GM21526 (cell line): ENCODE measurements at regions not wholly inside any gene's neighbourhood (a gene's known extent, or its start where the extent isn't known, plus 50 kb on each side); places are given as distances from the start of the nearest gene placed in this dataset.

ENCODE experiments used
- ATAC-seq: cut with Tn5 transposase; IDR thresholded peaks from one replicate; pipeline ENCODE4 v1.9.1; 2021; ENCODE audit warnings: moderate library complexity; ENCODE audit not compliant: unreplicated experiment, low FRiP score

DNA sequence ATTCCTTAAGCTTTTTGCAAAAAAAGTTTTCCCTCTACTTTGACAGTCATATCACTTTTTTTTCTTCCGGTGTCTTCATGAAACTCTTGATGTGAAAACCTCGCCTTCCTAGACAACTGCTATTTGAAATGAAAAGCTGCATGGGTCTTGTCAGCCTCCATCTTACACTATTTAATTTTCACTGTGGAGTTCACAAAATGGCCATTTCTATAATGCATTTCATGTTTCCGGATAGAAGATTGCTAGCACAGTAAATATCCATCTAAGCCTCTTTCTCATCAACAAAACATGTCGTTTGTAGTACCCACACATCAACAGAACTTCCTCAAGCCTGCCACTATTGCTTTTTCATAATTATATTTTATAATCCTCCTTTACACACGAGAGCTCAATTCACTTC is 204.9 kb upstream of the ID4 start:
- no peak for ATAC-seq

- ATAC-seq, result no peak
Measured at GRCh38 chr6:19632786-19633185, 204.4 kb upstream of the ID4 start.

GRCh38 chr6:19635728-19636127 is 201.4 kb upstream of the ID4 start:
- ATAC-seq, result no peak

GRCh38 chr6:19637010-19637409 is 200.2 kb upstream of the ID4 start:
- ATAC-seq, result no peak

DNA sequence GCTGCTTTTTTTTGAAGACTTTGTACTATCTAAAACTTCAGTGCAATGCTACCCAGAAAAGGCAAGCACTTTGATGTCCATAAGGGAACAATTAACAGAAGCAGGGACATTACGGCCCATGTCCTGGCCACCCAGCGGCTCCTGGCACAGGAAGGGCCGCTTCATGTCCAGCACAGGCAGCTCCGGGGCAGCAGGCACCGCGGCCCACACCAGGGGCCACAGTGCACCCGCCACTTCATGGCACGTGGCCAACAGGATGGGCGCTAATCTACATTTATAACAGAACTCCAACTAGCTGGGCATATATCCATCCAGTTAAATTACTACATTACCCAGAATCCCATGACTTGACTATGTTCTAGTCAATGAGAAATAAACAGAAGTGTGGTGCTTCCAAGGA is 198.2 kb upstream of the ID4 start:
- no peak for ATAC-seq

DNA sequence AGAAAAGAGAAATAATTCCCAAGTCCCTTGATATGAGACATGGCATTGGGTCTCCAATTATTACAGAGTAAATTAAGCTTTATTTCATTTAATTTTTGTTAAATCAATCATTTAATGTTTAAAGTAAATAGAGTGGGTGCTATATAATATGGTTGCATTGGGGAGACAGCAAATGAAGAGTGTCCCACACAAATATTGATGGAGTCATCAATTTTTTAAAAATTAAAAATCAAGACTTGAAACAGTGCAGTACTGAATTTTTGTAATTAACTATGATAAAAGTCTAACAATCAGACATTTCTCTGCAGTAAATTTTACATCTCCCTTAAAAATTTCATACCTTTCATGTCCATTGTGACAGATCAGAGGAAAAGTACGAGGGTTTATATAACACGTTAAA is 193.9 kb upstream of the ID4 start:
- ATAC-seq, result no peak

DNA sequence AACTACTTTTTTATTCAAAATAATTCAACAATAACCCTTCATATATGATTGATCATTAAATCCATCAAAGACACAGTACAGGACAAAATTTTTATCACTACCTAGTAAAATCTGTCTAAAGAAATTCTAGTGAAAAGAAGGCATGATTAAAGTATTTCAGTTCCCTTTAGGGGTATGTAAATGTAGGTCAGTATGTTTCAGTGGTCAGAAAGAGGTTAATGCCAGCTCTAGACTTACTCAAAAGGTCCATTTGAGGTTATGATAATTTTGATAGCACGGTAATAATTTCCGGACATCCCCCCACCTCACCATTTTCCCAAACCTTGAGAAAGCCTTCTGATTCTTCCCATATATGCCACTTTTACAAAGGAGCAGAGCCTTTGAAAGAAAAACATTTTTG is 193.5 kb upstream of the ID4 start:
- ATAC-seq, result no peak

GRCh38 chr6:19655744-19656143 is 181.4 kb upstream of the ID4 start:
- ATAC-seq, result no peak

DNA sequence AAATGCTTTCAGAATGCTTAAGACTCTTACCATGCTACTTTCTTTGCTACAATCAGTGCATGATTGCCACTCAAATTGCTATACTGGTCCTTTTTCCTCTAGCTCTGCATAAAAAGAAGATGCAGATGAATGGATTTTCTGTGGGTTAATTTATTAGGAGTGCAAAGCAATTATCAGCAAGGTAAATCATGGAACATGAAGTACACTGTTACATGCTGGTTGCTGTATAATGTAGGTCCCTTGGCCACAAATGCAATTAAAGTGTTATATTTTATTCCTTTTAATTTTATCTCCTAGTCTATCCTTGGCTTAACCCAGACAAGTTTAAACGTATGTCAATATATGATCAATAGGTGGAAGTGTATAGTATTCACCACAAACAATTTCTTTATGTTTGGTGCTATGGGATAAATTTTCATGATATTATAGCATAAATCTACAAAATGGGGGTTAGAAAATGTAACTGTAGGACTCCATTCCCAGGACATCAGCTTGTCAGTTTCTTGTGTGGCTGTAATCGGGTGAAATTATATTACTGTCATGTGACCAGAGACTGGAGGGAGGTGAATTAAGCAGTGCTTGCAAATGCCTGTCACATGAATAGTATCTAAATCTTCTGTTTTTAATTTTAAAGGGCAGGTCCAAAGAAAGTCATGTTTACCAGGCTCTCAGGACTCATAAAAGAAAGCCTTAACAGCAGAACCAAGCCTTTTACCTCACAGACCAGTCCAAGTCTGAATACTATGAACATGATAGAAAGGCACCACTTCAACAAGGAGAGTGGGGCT is 176.9 kb upstream of the ID4 start:
- ATAC-seq, result no peak

GRCh38 chr6:19662911-19663310 is 174.3 kb upstream of the ID4 start:
- no peak for ATAC-seq

GRCh38 chr6:19663479-19663878 is 173.7 kb upstream of the ID4 start:
- no peak for ATAC-seq

DNA sequence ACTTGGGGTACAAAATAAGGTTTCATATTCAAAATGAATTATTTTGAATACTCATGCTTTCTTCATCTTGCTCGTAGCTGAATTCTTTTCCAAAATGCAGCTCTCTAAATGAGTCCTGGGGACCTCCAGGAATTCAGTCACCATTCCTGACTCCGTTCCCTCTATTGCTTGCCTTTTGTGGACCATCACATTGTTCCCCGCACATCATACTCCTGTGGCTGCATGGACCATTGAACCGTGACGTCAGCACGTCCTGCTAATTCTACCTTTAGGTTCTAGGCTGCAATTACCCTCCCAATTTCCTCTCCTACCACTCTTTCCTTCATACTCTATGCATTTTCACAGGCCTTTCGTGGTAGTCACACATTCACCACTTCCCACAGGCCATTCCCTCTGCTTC is 173.1 kb upstream of the ID4 start:
- no peak for ATAC-seq

- ATAC-seq, result no peak
Measured at GRCh38 chr6:19664878-19665612, 172.1 kb upstream of the ID4 start.

GRCh38 chr6:19665613-19665909 is 171.6 kb upstream of the ID4 start:
- no peak for ATAC-seq

DNA sequence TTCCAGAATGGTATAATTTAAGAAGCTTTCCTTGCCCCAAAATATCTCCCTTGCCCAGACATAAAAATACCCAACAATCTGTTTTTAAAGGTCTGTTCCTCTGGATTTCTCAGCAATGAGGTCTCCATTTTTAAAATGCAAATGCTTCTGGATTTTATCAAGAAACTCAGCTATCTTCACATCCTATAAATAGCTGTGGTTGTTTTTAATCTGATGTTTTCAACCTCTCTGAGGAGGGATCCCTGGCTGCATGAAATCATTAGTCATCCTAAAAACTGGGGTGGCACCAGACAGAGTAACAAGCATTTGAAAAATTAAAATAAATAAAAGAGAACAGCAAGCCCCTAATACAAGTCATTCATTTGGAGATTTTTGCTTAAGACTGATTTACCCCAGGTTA is 168.5 kb upstream of the ID4 start:
- ATAC-seq, result no peak

DNA sequence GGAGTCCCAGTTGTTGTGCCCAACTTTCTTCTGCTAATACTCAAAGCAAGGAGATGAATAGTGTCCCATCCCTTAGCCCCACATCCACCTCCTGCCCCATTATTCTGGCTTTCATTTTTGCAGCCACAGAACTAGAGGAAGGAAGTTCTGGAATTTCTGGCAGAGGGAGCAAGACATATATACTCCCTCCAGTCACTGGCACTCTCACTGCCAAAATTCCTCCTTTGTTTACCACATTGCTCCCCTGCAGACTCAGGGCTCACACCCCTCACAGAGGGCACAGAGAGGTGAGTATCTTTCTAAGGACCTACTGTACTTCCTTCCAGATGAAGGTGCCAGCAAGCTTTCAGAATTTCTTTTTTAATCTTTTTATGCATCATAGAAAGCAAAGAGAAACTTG is 168.0 kb upstream of the ID4 start:
- no peak for ATAC-seq

DNA sequence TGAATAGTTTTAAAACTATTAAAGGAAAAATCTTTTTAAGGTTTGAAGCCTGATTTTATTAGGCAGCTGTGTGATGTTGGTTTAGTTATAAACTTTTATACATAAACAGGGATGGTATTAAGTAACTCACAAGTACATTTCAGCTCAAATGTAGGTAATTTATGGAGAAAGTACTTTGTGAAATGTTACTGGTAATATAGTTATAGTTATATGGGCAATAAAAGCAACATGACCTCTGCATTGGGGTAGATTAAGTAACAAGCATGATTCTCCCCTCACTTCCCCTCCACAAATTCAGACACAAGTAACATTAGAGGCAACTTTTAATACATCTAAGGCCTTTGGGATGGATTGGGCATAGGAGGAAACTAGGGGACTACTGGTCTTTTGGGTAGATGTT is 154.3 kb upstream of the ID4 start:
- ATAC-seq, result no peak

DNA sequence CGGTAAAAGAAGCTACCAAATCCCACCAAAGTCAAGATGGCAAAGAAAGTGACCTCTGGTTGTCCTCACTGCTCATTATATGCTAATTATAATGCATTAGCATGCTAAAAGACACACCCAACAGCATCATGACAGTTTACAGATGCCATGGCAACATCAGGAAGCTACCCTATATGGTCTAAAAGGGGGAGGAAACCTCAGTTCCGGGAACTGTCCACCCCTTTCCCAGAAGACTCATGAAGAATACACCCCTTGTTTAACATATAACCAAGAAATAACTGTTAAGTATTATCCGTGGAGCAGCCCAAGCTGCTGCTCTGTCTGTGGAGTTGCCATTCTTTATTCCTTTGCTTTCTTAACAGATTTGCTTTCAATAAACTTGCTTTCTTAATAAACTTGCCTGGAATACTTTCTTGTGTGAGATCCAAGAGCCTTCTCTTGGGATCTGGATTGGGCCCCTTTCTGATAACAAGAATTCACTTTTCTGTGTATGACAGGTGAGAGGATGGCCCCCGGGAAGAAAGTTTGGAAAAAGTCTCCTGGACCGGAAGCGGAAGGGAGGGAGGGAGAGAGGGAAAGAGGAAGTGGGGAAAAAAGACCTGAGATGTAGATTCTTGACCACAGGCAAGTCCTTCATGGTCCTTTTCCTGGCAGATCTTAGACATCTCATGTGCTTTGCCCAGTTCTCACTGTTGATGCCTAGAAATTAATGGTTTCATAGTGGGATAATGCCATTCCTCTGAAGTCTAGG is 146.7 kb upstream of the ID4 start:
- no peak for ATAC-seq

DNA sequence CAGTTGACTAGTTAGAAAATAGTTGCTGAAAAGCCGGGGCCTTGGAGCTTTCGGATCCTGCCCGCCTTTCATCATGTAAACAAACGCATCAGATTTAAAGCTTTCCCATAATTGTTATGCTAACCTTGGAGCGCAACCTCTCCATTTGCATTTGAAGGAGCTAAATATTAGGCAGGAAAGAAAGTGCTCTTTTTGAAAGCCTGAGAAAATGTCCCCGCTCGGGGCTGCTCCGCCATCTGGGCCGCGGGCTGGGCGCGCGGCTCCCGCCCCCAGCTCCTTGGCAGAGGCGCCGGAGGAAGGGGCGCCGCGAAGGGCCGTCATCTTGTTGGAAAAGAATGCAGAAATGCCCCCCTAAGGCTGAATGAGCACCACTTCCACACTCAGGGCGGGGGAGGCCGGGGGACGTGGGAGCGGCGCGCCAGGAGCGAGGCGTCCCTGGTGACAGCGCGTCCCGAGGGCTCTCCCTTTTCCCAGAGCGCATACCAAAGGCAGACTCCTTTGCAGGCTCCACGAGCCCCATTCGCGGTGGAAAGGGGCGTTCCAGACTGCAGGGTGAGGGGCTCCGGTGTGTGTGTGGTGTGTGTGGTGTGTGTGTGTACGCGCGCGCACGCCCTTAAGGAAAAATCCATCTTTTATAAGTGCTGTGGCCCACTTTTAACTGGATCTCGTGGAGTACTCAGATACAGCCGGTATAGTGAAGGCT is 145.6 kb upstream of the ID4 start:
- ATAC-seq, result no peak

GRCh38 chr6:19692506-19693298 is 144.5 kb upstream of the ID4 start:
- ATAC-seq, result no peak
